ENCODE measurements at regions not wholly inside any gene's neighbourhood (a gene's known extent, or its start where the extent isn't known, plus 50 kb on each side); places are given as distances from the start of the nearest gene placed in this dataset.
A peak's percentile ranks its signal among the peaks of the same experiment; 100 is the strongest.
"Not testable (repeated sequence)": the region's sequence is repeated elsewhere in the genome, so short reads cannot be mapped to it uniquely, and the experiment has no call there.

DNA sequence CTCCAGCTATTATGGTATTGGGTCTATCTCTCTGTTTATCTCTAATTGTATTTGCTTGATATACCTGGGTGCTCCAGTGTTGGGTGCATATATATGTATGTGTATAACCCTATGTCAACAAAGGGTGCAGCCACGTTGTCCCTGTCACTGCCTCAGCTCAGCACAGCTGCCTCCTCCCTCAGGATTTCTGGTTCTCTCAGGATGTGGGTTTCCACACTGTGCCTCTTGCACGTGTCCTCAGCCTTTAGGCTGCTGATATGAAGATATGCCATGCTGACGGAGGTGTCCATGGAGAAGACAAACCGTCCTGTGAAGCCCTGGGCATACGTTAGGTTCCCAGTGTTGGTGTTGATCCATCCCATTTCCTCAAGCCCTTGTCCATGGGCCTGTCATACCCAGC, 791.2 kb downstream of the TMEM121 start:
- H3K4me3 ChIP-seq: no peak overlapping the region
- H3K27me3 ChIP-seq: no peaks in the 10 kb centered on the region
- 43 to 56% (median 52%) methylated on average over 5 of the region's 5 CpGs for WGBS, 4 donors
- H3K36me3 ChIP-seq (replicated peaks in 1 of 2): no peaks in the 10 kb centered on the region
- no peaks in the 10 kb centered on the region for H3K4me1 ChIP-seq (replicated peaks in 1 of 2)
- intact Hi-C loops (cut with DNase I): no loop called here
- no peak for TF ChIP-seq POLR2A (IDR thresholded peaks at IDR 0.05)
- TF ChIP-seq, protein P1, sequence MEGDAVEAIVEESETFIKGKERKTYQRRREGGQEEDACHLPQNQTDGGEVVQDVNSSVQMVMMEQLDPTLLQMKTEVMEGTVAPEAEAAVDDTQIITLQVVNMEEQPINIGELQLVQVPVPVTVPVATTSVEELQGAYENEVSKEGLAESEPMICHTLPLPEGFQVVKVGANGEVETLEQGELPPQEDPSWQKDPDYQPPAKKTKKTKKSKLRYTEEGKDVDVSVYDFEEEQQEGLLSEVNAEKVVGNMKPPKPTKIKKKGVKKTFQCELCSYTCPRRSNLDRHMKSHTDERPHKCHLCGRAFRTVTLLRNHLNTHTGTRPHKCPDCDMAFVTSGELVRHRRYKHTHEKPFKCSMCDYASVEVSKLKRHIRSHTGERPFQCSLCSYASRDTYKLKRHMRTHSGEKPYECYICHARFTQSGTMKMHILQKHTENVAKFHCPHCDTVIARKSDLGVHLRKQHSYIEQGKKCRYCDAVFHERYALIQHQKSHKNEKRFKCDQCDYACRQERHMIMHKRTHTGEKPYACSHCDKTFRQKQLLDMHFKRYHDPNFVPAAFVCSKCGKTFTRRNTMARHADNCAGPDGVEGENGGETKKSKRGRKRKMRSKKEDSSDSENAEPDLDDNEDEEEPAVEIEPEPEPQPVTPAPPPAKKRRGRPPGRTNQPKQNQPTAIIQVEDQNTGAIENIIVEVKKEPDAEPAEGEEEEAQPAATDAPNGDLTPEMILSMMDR (IDR thresholded peaks at IDR 0.05): no peak
- peaks cover 0 to 4% (median 0%) of the 10 kb centered on the region in 3 donors for H3K9me3 ChIP-seq (replicated peaks in 1 of 3)
- H3K27ac ChIP-seq: no peak overlapping the region
- no peak for DNase-seq

DNA sequence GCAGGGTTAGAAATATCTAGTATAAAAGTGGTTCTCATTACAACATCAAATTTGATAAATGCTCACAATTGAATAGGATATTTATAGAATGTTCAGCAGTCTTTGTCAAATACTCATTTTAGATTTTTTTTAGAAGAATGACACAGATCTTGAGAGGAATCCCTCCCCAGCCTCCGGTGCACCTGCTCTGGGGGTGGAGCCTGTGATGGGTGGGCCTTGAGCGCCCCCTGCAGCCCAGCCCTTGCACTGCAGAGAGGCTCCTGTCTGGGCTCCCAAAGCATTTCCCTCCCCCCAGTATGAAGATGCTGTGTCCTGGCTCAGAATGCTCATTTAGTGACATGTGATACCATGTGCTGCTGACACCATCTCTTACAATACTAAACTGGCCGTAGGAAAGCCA, 792.3 kb downstream of the TMEM121 start:
- Histone ChIP-seq H3K27ac (no peak overlapping the region), H3K27me3 (no peaks in the 10 kb centered on the region), H3K9me3 (replicated peaks in 1 of 3) (peaks cover 0 to 4% (median 0%) of the 10 kb centered on the region in 3 donors), H3K4me3 (no peak overlapping the region), H3K36me3 (replicated peaks in 1 of 2) (no peaks in the 10 kb centered on the region), H3K4me1 (replicated peaks in 1 of 2) (no peaks in the 10 kb centered on the region)
- DNase-seq: peak in 2 of 7 donors; percentile 6 to 38
- 24 to 34% (median 28%) methylated on average over 2 to 3 of the region's 3 CpGs for WGBS, 4 donors
- intact Hi-C loops (cut with DNase I): no loop called here
- TF ChIP-seq, protein P1 (IDR thresholded peaks at IDR 0.05): peak in 4 of 6 experiments; percentile 16 to 32 (median 24)
- no peak for TF ChIP-seq POLR2A (IDR thresholded peaks at IDR 0.05)

DNA sequence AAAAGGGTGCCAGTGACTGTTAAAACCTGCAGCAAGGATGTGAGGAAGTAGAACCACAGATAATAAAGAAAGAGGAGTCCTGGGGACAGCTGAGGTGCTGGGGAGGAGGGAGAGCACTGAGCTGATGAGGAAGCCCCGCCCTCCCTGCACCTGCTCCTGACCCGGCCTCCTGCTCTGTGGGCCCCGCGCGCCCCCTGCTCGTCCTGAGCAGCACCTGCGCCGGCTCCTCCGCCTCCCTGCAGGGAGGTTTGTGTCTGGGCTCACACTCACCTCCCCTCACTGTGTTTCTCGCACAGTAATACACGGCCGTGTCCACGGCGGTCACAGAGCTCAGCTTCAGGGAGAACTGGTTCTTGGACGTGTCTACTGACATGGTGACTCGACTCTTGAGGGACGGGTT, 797.6 kb downstream of the TMEM121 start:
- intact Hi-C loops (cut with DNase I); H3K4me1 ChIP-seq (replicated peaks in 1 of 2); DNase-seq; H3K36me3 ChIP-seq (replicated peaks in 1 of 2); H3K27me3 ChIP-seq; H3K27ac ChIP-seq; H3K9me3 ChIP-seq (replicated peaks in 1 of 3); H3K4me3 ChIP-seq: not testable (repeated sequence)
- 71 to 76% (median 73%) methylated on average over 10 to 17 of the region's 17 CpGs for WGBS, 4 donors

DNA sequence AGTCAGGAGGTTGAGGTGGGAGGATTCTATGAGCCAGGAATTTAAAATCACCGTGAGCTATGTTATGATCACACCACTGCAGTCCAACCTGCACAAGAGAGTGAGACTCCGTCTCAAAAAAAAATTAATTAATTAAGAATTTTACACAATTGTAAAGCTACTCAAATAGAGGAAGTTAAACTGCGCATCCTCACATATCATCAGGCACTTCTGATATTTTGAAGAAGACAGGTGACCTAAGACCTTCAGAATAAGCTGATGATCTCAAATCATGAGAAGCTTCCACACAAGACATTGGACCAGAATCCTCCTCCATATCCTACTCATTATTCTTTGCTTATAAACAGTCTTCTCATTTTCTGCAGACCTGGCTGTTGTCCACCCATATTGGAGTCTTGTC, 800.9 kb downstream of the TMEM121 start:
- no peak overlapping the region for H3K27ac ChIP-seq
- 54 to 62% (median 60%) methylated on average over 3 of the region's 3 CpGs for WGBS, 4 donors
- H3K4me3 ChIP-seq: no peak overlapping the region
- no peak for TF ChIP-seq POLR2A (IDR thresholded peaks at IDR 0.05)
- TF ChIP-seq, protein P1 (IDR thresholded peaks at IDR 0.05): no peak
- no peak for DNase-seq
- no peaks in the 10 kb centered on the region for H3K4me1 ChIP-seq (replicated peaks in 1 of 2)
- intact Hi-C loops (cut with DNase I): no loop called here
- no peaks in the 10 kb centered on the region for H3K9me3 ChIP-seq (replicated peaks in 1 of 3)
- no peaks in the 10 kb centered on the region for H3K36me3 ChIP-seq (replicated peaks in 1 of 2)
- peaks cover 8% of the 10 kb centered on the region for H3K27me3 ChIP-seq

DNA sequence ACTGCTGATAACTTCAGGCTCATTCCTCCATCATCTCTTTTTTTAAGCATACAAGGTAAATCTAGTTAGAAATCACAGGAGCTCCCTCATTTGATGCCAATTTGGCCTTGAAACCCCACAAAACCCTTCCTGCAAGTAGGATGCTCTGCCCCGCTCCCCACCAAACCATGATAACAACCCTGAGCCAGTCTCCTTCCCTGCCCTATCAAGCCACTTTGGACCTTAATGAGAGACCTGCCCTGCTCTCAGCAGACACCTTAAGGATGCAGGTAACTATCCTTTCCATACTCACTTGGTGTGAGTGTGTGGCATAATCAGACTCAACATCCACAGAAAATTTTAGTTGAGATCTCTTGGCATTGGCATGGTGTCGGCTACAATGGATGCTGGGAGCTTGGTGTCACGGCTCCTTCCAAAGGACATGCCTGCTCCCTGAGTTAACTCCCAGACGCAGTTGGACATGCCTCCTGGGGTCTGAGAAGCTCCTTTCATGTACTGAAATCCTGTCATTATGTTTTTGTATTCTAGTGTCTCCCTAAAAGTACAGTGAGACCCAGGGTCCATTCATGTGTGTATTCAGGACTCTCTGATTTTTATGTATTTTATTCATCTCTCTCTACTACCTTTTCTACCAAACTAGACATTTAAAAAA, 801.4 kb downstream of the TMEM121 start:
- intact Hi-C loops (cut with DNase I); DNase-seq; H3K9me3 ChIP-seq (replicated peaks in 1 of 3); H3K27me3 ChIP-seq; H3K27ac ChIP-seq; H3K36me3 ChIP-seq (replicated peaks in 1 of 2); H3K4me3 ChIP-seq; H3K4me1 ChIP-seq (replicated peaks in 1 of 2): not testable (repeated sequence)
- WGBS, 4 donors: 54 to 72% (median 67%) methylated on average over 4 of the region's 4 CpGs

DNA sequence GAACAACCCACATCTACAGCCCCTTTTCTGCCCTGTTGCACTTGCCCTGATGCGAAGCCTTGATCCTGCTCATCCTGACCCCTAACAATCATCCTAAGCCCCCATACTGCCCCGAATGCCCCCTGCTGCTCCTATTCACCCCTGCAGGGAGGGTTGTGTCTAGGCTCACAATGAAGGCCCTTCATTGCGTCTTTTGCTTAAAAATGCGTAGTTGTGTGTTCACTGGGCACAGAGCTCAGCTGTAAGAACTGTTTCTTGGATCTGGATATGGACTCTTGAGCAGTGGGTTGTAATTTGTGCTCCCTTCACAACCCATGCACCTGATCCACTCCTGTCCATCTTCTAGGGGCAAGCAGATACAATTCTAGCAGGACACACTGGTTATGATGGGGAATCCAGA, 802.9 kb downstream of the TMEM121 start:
- H3K9me3 ChIP-seq (replicated peaks in 1 of 3); H3K4me3 ChIP-seq; H3K27me3 ChIP-seq; DNase-seq; H3K4me1 ChIP-seq (replicated peaks in 1 of 2); H3K27ac ChIP-seq; H3K36me3 ChIP-seq (replicated peaks in 1 of 2); intact Hi-C loops (cut with DNase I): not testable (repeated sequence)
- WGBS, 4 donors: 37 to 53% (median 41%) methylated on average over 4 of the region's 4 CpGs

DNA sequence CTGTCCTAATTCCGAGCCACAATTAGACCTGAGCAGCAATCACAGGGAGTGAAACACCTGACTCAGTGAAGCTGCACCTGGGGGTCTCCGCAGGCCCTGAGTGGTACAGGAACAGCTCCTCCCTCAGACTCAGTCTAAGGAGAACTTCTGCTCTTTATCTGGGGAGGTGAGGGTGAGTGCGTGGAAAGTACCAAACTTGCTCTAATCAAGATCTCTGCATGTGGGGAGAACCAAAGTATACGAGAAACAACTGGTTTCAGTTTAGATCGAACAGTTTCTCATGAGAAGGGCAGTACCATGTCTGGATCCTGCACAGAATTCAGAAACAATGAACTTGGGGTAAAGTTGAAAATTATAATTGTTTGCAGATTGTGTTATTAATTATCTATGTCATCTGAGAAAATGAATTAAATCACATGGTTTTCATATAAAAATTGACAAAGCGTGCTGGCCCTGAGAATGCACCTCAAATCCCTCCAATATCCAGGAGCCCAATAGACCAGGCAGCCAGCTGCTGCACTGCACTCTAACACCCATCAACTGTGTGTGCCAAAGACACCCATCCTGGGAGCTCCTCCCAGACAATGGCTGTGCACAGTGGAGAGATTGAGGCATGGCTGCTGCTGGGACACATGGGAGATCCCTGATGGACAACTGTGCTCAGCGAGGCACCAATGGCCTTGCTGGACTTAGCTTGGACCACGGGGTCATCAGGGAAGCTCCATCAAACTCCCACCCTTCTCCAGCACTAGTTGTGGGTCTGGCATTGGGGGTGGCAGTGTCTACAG, 803.8 kb downstream of the TMEM121 start:
- 43 to 55% (median 46%) methylated on average over 5 to 6 of the region's 8 CpGs for whole genome bisulfite sequencing, 4 donors
- H3K4me1 ChIP-seq (replicated peaks in 1 of 2); H3K36me3 ChIP-seq (replicated peaks in 1 of 2); H3K4me3 ChIP-seq; intact Hi-C loops (cut with DNase I); H3K27ac ChIP-seq; H3K9me3 ChIP-seq (replicated peaks in 1 of 3); DNase-seq; H3K27me3 ChIP-seq: not testable (repeated sequence)
